GM21360 (cell line): ENCODE measurements at regions not wholly inside any gene's neighbourhood (a gene's known extent, or its start where the extent isn't known, plus 50 kb on each side); places are given as distances from the start of the nearest gene placed in this dataset.

Experiments
- ATAC-seq: cut with Tn5 transposase; IDR thresholded peaks from one replicate; pipeline ENCODE4 v1.9.1; 2021; ENCODE audit warnings: mild to moderate bottlenecking, moderate library complexity; ENCODE audit not compliant: unreplicated experiment

GRCh38 chr1:187079330-187079729 lies 250.6 kb downstream of the PLA2G4A start:
- no peak for ATAC-seq

- no peak for ATAC-seq
These were observed 262.9 kb downstream of the PLA2G4A start for GRCh38 chr1:187091666-187092065.

- ATAC-seq: no peak
These were observed 263.4 kb downstream of the PLA2G4A start for GRCh38 chr1:187092104-187092503.

GRCh38 chr1:187096689-187097088 lies 267.9 kb downstream of the PLA2G4A start:
- ATAC-seq: no peak

DNA sequence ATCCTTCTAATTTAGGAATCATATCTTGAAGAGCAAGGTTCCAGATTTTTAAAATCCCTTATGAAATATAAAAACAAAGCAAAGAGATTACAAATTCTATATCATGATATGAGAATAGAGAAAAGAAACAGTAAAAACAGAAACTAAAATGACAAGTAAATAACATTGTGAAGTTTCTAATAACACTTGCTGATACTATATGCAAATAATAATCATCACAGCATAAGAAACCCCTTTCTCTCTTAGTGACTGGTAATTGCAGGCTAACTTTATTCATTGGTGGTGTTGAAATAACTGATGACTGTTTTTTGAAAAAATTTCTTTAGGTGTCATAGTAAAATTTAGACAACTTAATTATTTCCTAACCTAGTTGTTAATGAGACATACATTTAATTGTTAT lies 281.6 kb downstream of the PLA2G4A start:
- ATAC-seq: no peak

GRCh38 chr1:187114792-187115191 lies 286.0 kb downstream of the PLA2G4A start:
- ATAC-seq: no peak

- no peak for ATAC-seq
These were observed 292.9 kb downstream of the PLA2G4A start for GRCh38 chr1:187121661-187122060.

DNA sequence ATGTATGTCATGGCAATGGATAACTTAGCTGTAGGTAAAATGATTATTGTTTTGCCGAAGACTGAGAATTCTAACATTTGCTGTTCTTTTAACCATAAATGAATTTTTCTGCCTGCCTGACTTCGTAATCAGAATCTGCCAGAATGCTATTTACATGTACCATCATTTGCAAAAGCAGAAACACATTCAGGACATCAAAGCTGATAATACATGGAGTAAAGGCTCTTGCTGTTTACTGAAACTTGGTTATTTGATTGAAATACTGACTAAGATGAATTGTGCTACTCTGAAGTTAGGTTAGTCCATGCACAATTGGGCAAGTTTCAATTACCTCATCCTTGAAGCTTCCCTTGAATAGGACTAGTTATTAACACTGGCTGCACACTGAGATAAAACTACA lies 293.8 kb downstream of the PLA2G4A start:
- no peak for ATAC-seq

DNA sequence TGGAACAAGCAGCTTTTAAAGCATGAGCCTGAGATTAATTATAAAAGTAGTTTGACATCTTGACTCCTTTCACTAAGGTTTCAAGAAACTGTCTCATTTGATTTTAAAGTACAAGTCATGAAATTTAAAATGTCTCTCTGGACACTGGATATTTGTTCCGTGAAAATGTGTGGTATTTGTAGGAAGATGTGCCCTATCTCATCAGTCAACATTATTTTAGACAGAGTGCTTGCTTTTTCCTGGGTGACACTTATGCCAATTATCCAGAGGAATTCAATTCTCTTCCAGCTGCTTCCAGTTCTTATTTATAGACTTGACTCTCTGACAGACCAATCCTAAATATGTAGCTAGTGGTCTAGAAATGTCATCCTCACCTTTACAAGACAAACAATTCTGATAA lies 300.4 kb downstream of the PLA2G4A start:
- no peak for ATAC-seq

GRCh38 chr1:187143783-187144182 lies 315.0 kb downstream of the PLA2G4A start:
- ATAC-seq: no peak

GRCh38 chr1:187146388-187146787 lies 317.6 kb downstream of the PLA2G4A start:
- ATAC-seq: no peak

DNA sequence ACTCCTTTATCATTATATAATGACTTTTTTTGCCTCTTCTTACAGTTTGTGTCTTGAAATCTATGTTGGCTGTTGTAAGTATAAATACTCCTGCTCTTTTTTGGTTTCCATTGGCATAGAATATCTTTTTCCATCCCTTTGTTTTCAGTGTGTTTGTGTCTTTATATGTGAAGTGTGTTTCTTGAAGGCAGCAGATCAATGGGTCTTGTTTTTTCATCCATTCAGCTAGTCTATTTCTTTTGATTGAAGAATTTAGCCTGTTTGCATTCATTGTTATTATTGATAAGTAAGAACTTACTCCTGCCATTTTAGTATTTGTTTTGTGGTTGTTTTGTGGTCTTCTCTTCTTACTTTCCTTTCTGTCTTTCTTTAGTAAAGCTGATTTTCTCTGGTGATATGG lies 322.8 kb downstream of the PLA2G4A start:
- ATAC-seq: no peak

DNA sequence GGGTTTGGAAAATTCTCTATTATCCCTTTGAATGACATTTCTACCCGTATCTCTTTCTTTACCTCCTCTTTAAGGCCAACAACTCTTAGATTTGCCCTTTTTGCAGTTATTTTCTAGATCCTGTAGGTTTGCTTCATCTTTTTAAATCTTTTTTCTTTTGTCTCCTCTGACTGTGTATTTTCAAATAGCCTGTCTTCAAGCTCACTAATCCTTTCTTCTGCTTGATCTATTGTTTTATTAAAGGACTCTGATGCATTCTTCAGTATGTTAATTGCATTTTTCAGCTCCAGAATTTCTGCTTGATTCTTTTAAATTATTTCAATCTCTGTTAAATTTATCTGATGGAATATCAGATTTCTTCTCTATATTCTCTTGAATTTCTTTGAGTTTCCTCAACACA lies 324.3 kb downstream of the PLA2G4A start:
- ATAC-seq: no peak

DNA sequence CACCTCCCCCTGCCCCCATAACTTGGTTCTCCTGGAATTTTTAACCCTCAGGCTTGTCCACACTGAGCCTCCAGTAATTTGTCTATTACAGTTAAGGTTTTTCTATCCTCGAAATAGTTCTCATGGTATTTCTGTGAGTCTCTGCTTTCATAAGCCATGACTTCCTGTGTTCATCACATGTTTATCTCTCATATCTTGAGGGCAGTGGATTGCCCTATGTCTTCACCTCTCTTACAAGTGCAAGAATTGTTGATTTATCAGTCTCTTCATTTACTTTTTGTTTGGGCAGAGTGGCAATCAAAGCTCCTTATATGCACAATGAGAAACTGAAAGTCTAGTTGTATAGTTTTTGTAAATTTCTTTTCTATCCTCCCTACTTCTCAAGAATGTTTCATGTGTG lies 328.4 kb downstream of the PLA2G4A start:
- no peak for ATAC-seq

DNA sequence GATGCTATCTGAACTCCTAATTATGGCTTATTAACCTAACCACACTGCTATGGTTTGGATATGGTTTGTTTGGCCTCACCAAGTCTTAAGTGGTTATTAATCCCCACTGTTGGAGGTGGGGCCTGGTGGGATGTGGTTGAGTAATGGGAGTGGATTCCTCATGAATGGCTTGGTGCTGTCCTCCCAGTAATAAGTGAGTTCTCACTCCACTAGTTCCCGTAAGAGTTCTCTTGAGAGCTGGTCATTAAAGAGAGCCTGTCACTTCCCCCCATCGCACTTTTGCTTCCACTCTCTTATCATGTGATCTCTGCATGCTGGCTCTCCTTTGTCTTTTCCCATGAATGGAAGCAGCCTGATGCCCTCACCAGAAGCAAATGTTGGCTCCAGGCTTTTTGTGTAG lies 328.8 kb downstream of the PLA2G4A start:
- ATAC-seq: no peak

- ATAC-seq: no peak
These were observed 338.8 kb downstream of the PLA2G4A start for GRCh38 chr1:187167555-187167954.

DNA sequence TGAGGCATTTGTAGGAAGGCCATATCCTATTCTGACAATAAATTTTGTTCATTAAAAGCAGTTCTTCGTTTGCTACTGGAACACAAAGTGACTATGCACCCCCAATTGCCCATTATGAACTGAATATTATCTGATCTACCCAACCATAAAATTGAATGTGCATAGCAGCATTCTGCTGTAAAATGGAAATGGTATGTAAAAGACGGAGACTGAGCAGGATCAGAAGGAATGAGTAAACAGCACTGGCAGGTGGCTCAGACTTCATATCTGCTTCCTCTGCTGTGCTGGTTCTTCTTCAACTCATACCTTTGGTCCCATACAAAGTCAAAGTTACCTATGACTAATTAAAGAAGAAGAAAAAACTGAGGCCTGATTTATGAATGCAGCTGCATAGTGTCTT lies 339.5 kb downstream of the PLA2G4A start:
- ATAC-seq: no peak

GRCh38 chr1:187185389-187185788 lies 356.6 kb downstream of the PLA2G4A start:
- ATAC-seq: no peak

DNA sequence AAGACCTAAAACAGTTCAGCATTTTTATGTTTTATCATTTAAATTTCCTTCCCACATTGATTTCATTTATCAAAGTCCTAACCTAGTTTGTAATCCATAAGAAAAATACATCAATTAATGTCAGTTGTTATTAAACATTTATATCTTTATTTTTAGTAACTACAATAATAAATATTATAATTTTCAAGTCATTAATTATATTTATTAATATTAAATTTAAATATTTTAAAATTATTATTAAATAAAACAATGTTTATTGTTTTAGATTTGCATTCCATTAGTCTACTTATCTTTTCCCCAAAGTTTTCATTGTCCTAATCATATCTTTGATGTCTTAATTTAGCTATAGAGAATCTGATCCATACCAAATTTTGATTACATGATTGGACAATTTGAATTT lies 368.9 kb downstream of the PLA2G4A start:
- ATAC-seq: no peak

GRCh38 chr1:187203257-187203656 lies 374.5 kb downstream of the PLA2G4A start:
- ATAC-seq: no peak

GRCh38 chr1:187212377-187212776 lies 383.6 kb downstream of the PLA2G4A start:
- no peak for ATAC-seq

DNA sequence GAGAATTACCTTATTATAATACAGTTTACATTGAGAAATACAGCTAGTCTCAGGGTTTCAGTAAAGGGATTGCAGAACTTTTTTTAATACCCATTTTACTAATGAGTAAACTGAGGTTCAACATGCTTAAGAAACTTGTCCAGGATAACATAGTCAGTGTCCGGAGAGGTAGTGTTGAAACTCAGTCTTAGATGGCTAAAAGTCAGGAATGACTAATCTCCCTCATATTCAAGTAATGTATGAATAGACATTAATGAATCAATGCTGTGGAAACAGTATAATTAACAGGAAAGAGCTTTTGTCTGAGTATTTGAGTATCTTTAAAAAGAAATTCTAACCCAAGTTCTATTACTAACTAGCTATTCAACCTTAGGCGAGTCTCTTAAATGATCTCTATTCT lies 397.6 kb downstream of the PLA2G4A start:
- ATAC-seq: no peak

DNA sequence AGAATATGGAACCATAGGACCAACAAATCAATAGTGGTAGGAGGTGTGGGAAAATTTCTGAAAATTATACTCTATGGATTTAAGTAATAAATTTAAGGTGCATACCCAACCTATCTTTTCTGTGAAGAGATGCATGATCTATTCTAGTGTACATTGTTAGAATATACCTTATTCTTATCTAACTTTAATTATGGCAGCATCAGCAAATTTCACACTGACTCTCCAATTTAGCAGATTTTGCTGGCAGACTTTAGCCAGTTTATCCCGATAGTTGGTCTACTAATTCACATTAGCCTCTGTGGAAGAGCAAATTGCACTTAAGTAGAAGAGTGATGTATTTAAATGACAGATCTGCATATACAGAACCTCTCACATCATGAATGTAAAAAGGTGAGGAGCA lies 400.0 kb downstream of the PLA2G4A start:
- ATAC-seq: no peak

DNA sequence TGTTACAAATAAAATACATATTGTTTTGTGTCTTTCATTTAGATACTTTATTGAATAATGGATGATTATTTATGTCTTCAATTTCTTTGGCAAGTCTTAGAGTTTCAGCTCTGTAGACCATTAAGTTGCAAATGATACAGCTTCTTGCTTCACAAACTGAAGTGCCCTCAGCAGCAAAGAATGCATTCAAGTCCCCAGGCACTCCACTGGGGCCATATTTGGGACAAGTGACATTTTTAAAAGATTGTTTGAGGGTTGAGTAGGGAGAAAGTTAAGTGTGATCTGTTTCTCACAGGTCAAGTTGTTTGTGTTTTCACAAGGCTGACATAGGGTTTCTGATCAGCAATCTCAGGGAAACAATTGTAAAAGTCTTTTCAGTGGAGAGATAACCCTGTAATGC lies 400.7 kb downstream of the PLA2G4A start:
- ATAC-seq: no peak
